ENCODE measurements at regions not wholly inside any gene's neighbourhood (a gene's known extent, or its start where the extent isn't known, plus 50 kb on each side); places are given as distances from the start of the nearest gene placed in this dataset.

DNA sequence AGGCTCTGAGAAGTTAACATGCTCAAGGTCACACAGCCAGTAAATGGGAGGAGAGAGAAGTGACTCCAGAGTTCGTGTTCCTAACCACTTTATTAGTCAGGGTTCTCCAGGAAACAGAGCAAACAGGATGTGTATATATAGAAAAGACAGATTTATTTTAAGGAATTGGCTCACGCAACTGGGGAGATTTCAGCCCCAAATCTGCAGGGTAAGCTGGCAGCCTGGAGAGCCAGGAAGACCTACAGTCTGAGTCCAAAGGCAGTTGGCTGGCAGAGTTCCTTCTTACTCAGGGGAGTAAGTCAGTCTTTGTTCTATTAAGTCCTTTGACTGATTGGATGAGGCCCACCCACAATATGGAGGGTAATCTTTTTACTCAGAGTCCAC lies 118.2 kb upstream of the PROK2 start:
- DNase-seq, result peak; percentile 3

DNA sequence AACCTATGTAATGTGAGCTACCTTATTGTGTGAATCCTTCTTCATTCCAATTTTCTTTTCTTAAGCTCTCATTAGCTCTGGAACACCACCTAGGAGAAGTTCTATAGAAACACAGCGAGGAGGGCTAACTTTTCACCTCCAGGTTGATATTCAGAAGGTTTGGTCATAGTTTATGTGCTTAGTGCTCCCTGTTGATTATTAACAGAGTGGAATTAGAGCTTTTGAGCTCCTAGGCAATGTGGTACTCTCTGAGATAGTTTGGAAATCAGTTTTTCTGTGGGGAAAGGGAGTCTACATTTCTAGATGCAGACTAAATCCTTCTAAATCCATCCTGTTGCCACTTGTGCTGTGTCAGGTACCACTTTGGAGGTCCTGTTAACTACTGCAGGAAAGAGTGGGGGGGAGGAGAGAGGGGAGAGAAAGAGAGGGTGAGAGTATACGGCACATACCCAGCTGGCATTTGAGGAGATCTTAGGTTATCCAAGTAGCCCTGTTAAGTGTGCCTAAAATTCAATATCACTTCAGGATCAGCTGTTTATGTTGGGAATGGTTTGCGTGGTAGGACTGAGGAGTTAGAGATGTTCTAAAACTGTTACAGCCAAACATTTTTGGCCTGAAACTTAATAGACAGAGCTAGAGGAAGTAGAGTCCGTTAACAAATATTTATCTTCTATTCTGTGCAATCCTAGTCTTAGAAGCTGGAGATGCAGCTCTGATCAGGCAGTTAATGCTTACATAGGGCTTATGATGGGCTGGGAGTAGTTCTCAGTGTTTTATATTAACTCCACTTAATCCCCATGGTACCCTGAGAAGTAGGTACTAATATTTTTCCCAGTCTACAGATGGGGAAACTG lies 117.5 kb upstream of the PROK2 start:
- no peak for DNase-seq

DNA sequence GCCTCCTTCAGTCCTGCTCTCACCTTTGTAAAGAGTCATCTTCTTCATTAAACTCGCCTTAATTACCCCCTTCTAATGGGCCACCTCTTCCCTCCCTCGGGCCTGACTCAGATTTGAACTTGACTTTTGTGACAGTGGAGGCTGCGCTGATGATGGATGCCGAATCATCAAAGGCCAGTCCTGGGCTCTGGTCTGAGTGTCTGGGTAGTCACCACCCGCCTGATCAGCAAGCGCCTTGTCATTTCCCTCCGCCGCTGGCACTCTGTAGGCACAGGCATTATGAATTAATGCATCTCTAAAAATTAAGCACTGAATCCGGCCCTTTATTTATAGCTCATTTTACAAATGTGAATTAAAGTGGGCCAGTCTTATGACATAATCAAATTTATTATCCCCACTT lies 116.7 kb upstream of the PROK2 start:
- DNase-seq, result no peak

DNA sequence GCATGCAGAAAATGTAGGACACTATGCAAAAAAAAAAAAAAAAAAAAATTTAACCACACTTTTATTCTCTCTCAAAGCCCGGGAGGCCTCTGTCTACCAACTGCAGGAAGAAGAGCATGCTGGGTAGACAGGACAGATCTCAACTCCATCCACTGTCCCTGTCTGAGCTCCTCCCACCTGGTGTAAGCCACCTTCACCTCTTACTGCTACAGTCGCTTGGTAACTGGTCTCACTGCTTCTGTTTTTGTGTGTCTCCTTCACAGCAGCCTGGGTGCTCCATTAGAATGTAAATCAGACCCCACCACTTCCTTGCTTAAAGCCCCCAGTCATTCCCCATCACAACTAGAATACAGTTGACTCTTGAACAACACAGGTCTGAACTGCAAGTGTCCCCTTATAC lies 115.1 kb upstream of the PROK2 start:
- no peak for DNase-seq

DNA sequence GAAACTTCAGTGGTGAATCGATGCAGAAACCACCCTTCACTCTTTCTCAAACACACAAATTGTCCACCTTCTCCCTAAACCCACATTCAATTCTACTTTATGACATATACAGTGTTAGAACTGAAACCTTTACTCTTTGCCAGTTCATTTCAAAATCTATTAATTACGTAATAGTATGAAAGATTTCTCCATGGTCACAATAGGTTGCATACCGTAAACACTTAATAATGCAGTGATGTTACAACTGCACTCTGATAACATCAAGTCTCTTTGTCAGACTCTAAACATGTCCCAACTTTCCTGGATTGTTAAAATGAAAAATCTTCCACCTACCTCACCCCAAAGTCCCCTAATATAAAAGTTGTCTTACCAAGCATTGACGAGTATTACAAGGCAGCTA lies 111.8 kb upstream of the PROK2 start:
- no peak for DNase-seq

DNA sequence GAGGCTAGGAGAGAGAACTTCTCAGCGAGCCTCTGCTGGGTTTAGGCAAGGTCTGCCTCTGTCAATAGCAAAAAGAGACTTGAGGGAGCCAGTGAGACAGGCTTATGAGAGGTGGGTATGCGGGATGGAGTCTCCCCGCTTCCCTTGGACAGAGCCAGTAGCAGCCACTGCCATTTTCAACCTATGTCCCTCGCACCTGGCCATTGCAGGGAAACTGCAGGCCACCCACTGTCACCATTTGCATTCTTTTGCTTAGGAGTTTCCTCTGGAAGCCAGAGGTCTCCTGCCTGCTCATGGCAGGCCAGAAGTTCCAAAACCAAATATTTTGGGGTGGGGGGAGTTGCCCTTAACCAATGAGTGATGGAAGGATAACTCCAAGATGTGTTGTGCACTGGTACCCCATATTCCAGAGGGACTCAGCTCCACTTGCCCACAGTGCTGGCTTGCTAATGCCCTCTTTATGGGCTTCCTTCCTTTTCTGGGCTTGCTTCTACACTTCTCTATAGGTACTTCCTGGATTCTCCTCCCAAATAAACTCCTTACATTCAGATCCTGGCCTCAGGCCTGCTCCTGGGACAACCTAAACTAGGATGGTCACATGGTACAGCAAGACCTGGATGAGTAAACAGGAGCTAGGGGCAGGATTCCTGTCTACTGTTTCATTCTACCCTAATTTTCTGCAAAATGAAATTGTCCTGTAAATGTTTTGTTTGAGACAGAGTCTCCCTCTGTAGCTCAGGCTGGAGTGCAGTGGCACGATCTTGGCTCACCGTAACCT lies 108.9 kb upstream of the PROK2 start:
- DNase-seq, result no peak

DNA sequence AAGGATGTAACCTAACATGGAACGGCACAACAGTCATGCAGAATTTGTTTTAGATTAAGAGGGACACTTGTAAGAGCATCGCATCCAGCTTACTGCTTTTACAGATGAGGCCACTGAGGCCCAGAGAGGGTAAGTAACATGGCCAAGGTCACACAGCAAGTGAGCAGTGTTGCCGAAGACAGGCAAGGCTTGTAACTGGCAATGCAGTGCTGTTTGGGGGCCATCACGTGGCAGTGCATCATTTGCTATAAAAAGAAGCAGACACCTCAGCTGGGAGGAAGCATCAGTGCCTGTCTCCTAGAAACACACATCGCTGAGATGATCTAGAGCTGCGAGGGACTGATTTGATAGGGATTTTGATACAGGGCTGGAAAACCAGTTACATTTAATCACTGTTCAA lies 108.2 kb upstream of the PROK2 start:
- DNase-seq, result no peak

DNA sequence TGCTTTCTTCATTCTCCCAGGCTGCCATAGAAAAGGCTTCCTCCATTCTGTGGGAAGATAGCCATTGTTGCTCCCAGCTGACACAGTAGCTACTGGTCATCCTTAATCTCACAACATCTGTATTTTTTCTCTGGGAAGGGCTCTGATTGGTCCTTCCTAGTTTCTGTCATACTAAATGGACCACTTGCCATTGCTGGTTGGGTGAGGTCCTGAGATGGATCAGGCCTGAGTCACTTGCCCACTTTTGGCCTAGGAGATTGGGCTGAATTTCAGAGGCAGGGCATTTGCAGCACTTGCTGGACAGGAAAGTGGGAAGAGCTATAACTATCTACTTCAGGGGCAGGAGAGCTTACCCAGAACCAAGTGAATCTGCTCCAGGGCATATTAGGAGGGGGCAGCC lies 106.5 kb upstream of the PROK2 start:
- DNase-seq, result no peak

DNA sequence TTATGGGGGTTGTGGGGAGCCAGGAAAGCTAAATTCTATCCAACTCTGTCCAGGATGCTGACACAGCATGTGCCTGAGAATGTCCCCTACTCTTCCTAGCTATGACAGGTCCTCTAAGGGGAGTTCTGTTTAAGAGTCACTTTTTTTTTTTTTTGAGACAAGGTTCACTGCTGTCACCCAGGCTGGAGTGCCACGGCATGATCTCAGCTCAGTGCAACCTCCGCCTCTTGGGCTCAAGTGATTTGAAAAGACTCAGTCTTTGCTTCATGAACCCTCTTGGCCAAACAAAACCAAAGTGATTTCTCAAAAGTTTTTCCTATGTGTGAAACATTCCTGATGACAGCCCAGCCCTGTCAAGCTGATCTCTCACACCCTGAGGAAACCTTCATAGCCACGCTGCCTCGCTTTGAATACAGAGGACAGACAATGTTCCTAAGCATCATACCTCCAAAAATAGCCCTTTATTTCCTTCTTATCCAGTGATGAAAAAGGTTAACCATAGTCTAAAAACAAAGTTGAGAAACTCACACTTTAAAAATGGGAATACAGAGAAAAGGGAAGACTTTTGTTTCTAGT lies 105.5 kb upstream of the PROK2 start:
- no peak for DNase-seq

DNA sequence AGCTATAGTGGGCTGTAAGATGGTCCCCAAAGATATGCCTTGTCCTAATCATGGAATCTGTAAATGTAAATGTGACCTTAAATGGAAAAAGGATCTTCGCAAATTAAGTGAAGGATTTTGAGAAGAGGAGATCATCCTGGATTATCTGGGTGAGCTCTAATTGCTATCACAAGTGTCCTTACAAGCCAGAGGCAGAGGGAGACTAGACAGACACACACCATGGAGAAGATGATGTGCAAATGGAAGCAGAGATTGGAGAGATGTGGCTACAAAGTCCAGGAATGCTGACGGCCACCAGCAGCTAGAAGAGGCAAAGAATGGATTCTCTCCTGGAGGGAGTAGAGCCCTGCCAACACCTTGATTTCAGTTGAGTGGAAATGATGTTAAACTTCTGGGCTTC lies 102.3 kb upstream of the PROK2 start:
- no peak for DNase-seq

DNA sequence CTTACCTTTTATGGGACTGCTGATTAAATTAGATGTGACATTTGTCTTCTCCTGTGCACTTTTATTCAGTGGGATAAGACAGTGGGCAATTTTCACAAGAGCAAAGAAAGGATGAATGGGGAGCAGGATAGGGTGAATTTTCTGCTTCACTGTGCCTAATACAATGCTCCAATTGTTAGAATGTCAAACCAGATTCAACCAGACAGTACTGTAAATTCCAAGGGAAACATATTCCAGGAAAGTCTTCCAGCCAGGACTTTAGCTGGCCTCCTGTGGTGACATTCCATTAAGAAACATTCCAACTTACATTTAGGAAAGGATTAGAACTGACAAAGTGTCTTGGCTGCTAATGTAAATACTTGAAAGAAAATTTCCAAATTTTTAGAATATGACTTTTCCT lies 100.1 kb upstream of the PROK2 start:
- DNase-seq, result no peak

DNA sequence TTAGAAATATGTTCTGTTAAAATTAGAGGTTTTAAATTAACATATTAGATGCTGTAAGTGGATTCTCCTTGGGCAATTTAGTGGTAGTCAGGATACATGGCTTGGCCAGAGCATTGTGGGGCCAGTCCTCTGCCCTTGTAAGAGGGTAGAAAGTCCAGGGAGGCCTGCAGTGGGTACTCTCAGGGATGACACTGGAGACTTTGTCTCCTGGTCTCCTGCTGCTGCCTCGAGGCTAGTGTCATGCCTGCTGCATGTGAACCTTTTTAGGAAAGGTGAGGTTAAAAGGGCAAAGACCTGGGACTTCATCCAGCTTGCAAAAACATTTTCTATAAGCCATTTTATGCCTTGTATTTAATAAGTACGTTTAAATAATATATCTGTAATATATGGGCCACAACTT lies 96.8 kb upstream of the PROK2 start:
- no peak for DNase-seq

DNA sequence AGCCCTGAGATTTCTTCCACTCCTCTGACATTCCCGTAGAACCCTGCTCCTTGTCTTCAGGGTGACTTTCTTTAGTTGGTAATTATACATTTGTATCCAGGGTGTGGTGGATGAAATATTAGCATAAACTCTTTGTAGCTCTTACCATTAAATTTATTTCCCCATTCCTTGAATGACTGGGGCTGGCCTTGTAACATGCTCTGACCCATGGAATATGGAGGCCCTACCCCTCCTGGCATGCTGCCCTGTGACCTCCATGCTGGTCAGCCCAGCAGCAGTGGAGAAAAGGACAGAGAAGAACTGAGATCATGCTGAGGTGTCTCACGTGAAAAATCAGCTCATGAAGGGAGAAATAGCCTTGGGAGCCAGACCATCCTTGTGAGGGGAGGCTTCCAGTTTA lies 96.1 kb upstream of the PROK2 start:
- no peak for DNase-seq

DNA sequence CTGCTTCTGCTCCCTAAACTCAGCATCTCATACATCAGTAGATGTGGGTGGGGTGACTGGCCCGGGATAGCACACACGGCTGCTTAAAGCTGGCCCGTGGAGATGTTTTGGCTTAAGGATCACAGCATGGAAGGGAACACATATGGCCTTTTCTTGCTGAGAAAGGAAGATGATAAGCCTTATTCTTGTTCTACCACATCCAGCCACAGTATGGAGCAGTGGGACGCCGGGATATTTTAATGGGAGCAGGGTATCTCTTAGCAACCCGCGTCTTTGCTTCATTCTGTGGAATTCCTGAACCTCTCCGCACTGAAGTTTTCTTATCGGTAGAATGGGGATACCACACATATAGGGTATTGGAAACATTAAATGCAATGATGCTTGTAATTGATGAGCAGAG lies 94.1 kb upstream of the PROK2 start:
- DNase-seq, result no peak

DNA sequence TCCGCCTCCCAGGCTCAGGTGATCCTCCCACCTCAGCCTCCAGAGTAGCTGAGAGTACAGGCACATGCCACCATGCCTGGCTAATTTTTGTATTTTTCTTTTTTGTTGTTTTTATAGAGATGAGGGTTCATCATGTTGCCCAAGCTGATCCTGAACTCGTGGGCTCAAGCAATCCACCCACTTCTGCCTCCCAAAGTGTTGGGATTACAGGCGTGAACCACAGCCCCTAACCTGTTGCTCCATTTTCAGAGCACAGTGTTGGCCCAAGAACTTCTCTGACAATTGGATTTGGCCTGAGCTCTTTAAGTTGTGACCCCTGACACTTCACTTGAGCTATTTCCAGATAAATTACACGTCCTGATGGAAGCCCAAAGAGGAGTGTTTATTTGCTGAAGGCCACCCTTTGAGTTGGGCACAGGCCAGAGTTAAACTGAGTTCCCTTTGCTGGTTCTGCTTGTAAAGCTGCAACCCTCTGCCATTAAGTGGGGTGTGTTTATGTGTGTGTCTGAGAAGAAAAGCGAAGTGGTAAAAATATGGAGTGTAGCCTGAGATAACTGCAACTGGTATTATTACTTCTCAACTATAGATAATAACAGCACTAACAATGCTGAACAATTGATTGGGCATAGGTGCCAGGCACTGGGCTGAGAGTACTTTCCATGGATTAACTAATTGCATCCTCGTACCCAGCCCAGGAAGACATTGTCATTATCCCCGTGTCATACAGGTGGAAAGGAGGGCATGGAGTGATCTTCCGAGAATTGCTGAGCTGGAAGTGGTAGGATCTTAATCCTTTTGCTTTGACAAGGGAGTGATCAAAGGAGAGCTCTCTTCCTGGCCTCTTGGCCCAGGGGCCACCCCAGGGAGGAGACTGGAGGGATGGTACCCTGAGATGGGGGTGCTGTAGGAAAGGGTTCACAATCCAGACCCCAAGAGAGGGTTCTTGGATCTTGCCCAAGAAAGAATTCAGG lies 91.5 kb upstream of the PROK2 start:
- no peak for DNase-seq

DNA sequence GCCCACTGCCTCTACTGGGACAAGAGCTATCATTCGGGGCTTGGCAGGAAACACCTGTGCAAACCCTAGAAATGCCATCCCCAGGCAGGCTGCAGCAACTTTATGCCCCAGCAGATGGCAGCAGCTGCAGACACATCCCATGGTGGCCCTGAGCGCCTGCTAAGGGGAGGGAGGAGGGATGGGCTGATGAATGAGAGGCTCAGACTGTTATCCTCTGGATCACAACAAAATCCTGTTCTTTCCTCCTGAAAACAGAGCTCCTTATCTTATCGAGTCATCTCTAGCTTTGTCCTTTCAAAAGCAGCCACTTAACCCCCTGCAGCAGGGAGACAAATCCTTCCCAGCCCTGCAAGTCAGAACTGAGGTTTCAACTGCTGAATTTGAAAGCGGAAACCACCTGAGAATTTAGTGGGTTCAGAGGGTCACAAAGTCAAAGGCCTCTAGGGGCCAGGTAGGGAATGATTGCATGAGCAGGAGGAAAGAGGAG lies 90.6 kb upstream of the PROK2 start:
- peak; percentile 84 for DNase-seq

DNA sequence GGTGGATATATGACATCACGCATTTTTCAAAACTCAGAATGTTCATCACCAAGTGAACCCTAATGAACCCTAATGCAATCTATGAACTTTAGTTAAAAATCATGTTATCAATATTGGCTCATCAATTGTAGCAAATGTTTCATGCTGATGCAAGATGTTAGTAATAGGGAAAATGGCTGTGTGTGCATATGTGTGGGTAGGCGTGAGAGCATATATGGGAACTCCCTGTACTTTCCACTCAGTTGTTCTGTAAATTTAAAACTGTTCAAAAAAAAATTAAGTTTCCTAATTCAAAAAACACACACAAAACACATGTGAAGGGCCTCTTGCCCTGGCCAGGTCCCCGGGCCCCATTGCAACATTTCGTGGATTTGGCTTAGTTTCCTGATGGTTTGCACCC lies 89.7 kb upstream of the PROK2 start:
- DNase-seq, result no peak

DNA sequence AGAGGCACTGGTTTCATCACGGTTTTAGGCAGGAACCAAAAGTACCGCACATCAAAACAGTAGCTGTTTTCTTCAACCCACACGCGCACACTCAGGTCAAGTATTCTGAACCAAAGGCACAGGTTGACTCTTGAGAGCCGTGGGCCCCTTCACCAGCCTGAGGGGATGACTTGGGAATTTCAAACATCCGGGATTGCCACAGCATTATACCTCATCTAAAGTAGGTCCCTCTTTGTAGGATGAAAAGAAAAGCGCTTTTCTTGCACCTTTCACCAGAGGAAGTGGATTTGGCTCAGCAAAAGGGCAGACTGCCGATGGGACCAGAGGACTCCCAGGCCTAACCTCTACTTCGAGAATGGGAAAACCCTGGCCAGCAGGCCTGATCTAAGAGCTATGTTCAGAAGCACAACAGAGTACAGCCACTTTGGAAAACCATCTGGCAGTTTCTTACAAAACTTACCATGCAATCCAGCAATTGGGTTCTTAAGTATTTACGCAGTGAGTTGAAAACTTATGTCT lies 88.2 kb upstream of the PROK2 start:
- DNase-seq, result no peak

DNA sequence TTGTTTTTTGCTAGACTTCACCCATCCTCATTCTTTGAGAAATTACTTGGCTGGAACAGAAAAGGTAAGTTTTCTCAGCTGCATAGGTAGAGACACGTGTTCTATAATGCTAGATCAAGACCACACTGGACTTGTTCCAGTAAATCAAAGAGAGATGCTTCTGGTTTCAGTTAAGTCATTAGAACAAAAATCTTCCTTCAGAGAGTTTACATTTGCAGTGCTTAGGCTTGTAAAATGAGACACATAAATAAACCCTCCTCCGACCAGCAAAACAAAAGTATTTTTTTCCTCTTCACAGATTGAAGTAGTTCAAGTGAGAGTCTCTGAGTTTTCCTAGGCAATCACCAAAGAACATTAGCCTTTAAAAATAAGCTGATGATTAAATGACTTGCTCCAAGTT lies 87.3 kb upstream of the PROK2 start:
- DNase-seq, result no peak

DNA sequence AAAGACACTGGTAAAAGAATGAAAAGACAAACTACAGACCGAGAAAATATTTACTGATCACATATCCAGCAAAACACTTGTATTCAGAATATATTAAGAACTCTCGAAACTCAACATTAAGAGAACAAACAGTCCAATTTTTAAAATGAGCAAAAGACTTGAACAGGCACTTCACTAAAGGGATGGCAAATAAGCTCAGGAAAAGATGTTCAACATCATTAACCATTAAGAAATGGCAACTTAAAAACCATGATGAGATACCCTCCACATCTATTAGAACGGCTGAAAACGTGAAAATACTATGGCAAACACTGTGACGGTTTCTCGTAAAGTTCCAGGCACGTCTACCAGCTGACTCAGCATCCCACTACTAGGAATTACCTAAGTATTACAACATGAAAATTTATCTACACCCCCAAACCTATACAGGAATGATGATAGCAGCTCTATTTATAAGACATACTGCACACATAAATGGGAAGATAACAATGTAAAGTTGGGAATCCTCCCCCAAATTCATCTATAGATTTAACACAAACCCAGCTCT lies 86.1 kb upstream of the PROK2 start:
- no peak for DNase-seq

DNA sequence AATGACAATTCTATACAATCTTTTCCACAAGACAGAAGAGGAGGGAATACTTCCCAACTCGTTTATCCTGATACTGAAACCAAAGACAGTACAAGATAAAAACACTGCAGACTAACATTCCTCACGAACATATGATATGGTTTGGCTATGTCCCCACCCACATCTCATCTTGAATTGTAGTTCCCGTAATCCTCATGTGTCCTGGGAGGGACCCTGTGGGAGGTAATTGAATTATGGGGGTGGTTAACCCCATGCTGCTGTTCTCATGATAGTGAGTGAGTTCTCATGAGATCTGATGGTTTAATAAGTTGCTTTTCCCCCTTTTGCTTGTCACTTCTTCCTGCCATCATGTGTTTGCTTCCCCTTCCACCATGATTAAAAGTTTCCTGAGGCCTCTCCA lies 83.9 kb upstream of the PROK2 start:
- no peak for DNase-seq

DNA sequence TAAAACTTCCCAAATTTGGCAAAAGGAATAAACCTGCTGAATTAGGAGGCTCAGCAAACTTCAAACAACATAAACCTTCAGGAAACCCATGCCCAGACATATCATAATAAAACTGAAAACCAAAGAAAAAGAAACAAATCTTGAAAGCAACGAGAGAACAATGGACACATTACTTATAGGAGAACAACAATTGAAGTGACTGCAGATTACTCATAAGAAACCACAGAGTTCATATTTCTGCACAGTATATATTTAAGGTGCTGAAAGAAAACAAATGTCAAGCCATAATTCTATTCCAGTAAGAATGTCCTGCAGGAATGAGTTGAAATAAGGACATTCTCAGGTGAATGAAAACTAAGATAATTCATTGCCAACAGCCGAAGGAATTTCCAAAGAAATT lies 80.8 kb upstream of the PROK2 start:
- no peak for DNase-seq

All from dermis blood vessel endothelial cell (primary cell).